GM21367 (cell line): ENCODE measurements at regions not wholly inside any gene's neighbourhood (a gene's known extent, or its start where the extent isn't known, plus 50 kb on each side); places are given as distances from the start of the nearest gene placed in this dataset.

ENCODE experiments used
- ATAC-seq: cut with Tn5 transposase; IDR thresholded peaks from one replicate; pipeline ENCODE4 v1.9.1; 2021; ENCODE audit not compliant: unreplicated experiment

GRCh38 chr1:212189352-212189738, 95.9 kb upstream of the PPP2R5A start:
- ATAC-seq: no peak

- ATAC-seq: no peak
Measured at GRCh38 chr1:212190169-212190568, 95.0 kb upstream of the PPP2R5A start.

DNA sequence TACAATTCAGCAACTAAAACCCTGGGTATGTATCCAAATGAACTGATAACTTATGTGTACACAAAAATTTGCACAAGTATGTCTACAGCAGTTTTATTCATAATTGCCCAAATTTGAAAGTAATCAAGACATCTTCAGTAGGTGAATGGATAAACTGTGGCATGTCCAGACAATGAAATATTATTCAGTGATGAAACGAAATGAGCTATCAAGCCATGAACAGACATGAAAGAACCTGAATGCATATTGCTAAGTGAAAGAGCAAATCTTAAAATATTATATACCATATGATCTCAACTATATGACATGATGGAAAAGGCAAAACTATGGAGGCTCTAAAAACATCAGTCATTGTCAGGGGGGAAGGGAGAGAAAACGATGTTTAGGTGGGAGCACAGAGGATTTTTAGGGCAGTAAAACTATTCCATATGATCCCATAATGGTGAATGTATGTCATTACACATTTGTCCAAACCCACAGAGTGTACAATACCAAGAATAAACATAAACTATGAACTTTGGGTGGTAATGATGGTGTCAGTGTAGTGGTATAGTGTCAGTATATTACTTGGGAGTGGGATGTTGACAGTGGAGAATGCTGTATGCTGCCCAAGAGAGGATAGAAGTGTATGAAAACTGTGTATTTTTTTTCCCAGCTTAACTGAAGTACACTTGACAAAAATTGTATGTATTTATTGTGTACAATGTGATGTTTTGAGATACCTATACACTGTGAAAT, 92.8 kb upstream of the PPP2R5A start:
- no peak for ATAC-seq

GRCh38 chr1:212196355-212196754, 88.9 kb upstream of the PPP2R5A start:
- ATAC-seq: no peak

DNA sequence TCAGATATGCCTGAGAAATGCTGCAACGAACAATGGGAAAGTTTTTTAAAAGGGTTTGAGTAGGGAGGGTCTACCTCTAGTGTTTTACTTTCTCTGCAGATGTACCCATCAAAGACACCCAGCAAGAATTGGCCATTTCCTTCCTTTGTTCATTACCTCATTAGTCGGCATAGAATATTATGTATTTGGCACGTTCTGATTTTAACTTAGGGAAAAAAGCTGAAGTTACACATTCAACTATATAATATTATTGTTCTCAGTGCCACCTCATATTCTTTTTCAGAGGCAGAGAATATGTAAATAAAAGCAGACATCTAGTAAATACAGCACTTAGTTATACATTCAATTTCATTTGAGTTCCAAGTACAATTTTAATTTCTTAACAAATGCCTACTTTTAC, 83.7 kb upstream of the PPP2R5A start:
- no peak for ATAC-seq

DNA sequence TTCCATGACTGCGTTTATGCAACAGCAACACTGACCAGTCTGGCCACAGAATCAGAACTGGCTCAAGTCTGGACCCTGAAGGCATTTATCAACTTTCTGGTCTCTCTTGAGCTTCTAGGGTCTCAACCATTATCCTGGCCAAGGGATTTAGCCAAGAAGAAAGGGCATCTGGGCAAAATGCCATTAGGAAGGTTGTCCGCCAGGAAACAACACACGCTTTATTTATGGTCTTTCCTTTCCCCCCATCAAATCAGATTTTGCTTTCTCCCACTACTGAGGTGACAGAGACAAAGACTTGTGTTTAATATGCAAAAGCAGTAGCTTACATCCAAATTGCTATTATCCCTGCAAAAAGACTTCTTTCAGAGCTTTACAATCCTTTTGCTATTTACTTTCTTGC, 81.6 kb upstream of the PPP2R5A start:
- no peak for ATAC-seq

- no peak for ATAC-seq
Measured at GRCh38 chr1:212205006-212205405, 80.2 kb upstream of the PPP2R5A start.

DNA sequence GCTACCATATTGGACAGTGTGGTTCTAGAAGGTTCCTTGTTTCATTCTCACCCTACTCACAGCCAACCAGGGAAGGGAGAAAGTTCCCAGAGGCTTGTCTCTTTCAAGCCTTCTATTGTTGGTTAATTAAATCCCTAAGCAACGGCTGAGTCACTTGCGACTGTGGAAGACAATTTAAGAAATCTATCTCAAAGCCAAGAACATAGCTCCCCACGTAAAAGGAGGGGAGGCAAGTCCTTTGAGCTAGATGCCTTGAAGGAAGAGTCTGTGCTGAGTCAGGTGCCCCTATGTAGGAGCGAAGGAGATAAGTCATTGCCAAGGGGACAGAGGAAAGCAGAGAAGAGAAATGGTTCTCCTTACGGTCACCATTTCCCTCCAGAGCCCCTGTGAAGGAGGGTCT, 79.4 kb upstream of the PPP2R5A start:
- ATAC-seq: no peak

- ATAC-seq: no peak
Measured at GRCh38 chr1:212207118-212207517, 78.1 kb upstream of the PPP2R5A start.

GRCh38 chr1:212207822-212208520, 77.2 kb upstream of the PPP2R5A start:
- ATAC-seq: no peak

DNA sequence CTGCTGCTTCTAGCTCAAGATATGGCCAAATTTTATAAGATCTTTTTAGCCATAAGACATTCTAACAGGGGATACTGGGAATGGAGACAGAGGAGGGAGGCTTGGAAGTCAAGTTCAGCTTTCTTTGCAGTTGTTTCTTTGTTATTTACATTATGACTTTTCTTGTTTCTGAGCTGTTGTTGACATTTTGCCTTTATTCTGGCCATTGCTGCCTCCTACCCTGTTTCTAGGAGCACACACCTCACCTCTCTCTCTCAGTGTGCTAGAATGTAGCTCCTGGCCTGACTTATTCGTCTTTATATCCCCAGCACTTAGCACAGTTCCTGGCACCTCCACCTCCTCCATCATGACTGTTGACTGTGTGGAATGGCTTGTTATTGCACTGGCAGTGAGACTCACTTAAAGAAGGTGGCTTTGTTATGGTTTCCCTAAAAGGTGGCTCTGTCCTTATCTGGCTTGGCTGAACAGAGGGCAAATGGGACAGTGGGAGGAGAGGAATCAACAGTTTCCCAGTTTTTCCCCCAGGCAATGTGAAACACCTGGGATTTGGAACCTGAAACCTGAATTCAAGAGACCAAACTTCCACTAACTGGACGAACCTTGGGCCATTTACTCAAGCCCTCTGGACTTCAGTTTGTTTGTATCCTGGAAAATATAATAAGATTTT, 76.1 kb upstream of the PPP2R5A start:
- ATAC-seq: no peak

GRCh38 chr1:212211371-212211770, 73.8 kb upstream of the PPP2R5A start:
- no peak for ATAC-seq

- ATAC-seq: no peak
Measured at GRCh38 chr1:212212343-212212742, 72.9 kb upstream of the PPP2R5A start.

- ATAC-seq: no peak
Measured at GRCh38 chr1:212212906-212213305, 72.3 kb upstream of the PPP2R5A start.

DNA sequence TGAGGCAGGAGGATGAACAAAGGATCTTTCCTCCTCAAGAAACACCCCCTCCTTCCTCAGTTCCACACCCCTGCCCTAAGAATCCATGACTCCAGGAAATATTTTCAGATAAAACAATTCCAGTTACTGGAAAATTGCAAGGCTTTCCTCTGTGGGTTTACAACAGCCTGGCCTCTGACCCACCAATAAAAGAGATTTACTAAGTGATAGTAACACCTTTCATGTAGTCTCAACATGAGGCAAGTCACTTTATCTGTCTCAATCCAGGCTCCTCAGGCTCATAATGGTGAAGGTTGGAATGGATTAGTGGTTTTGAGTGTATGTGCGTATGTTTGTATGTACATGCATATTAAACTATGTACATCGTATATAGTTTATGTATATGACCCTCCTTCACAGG, 71.4 kb upstream of the PPP2R5A start:
- no peak for ATAC-seq

DNA sequence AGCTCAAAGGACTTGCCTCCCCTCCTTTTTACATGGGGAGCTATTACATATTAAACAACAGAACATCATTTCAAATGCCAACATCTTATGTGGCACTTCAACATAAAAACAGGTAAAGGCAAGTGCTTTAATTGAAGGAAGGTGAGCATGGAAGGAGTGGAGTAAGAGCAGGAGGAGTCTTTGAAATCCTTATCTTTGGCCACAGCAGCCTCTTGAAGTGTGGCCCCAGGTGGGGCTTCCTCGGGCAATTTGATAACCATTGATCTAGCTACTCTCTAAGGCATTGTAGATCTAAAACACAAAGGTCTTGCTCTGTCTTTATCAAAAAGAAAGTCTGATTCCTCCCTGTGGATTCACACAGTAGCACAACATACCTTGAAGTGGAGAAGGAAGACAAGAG, 70.9 kb upstream of the PPP2R5A start:
- no peak for ATAC-seq

DNA sequence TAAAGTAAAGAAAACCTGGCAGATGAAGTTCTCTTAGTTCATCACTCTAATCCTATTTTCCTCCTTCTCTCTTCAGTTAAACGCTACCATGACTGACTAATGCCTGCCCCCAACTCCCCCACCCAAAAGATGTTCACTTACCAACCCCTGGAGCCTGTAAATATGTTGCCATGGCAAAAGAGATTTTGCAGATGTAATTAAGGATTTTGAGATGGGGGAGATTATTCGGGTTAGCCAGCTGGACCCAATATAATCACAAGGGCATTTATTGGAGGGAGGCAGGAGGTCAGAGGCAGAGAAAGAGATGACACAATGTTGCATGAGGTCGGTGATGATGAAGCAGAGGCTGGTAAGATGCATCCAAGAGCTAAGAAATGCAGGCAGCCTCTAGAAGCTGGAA, 69.3 kb upstream of the PPP2R5A start:
- no peak for ATAC-seq

GRCh38 chr1:212217633-212218032, 67.6 kb upstream of the PPP2R5A start:
- no peak for ATAC-seq

GRCh38 chr1:212218065-212218464, 67.1 kb upstream of the PPP2R5A start:
- no peak for ATAC-seq

- ATAC-seq: peak; percentile 92
Measured at GRCh38 chr1:212218911-212219310, 66.3 kb upstream of the PPP2R5A start.

DNA sequence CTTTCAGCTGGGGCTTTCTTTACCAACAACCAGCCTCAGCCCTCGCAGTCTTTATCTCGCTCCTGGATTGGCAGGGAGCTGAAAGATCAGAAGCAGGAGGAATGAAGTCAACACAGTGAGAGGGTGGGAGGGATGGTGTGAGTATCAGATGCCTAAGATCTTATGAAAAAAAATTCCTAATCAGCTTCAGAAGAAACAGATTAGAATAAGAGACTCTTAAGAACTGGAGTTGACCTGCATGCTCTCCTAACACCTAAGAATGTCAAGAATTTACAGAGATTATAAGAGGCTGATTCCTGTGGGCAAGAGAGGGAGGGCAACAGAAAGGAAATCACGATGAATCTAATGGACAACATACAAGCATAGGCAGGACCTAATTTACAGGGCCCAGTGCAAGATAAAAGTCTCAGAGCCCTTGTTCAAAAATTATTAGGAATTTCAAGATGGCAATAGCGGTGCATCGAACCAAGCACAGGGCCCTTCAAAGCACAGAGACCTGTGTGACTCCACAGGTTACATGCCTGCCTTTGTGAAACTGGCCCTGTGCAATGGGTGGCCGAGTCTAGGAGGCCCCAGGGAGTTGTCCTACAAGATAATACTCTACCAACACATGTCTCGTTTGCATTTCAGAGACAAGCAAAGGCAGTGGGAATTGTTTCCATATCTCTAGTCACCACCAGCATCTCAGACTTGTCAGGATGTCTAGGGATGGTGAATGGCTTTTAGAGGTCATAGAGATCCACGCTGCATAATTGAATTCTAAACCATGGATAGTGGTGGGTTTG, 65.3 kb upstream of the PPP2R5A start:
- ATAC-seq: no peak
